ENCODE measurements at regions not wholly inside any gene's neighbourhood (a gene's known extent, or its start where the extent isn't known, plus 50 kb on each side); places are given as distances from the start of the nearest gene placed in this dataset.

GRCh38 chr3:127351775-127352350 is 64.0 kb upstream of the PRR20G start:
- H3K36me3 ChIP-seq: no peaks in the 10 kb centered on the region
- no peak overlapping the region for H3K4me3 ChIP-seq
- H3K4me1 ChIP-seq: no peaks in the 10 kb centered on the region
- no peak overlapping the region for H3K27ac ChIP-seq
- intact Hi-C loops (cut with DNase I; ENCODE audit: low total_unique reads): no loop called here
- H3K27me3 ChIP-seq: no peaks in the 10 kb centered on the region
- no peak for DNase-seq (ENCODE audit: low spot score in 2 of 2)
- H3K9me3 ChIP-seq: peaks cover 6 to 7% of the 10 kb centered on the region in 2 donors
- no peak for TF ChIP-seq POLR2A (IDR thresholded peaks at IDR 0.05)
- no peak for TF ChIP-seq POLR2AphosphoS5 (IDR thresholded peaks at IDR 0.05)
- no peak for TF ChIP-seq CTCF (IDR thresholded peaks at IDR 0.05)

GRCh38 chr3:127351321-127351720 is 63.5 kb upstream of the PRR20G start:
- H3K36me3 ChIP-seq: no peaks in the 10 kb centered on the region
- no peaks in the 10 kb centered on the region for H3K4me1 ChIP-seq
- DNase-seq (ENCODE audit: low spot score in 2 of 2): no peak
- H3K27me3 ChIP-seq: no peaks in the 10 kb centered on the region
- intact Hi-C loops (cut with DNase I; ENCODE audit: low total_unique reads): no loop called here
- H3K4me3 ChIP-seq: no peak overlapping the region
- no peak overlapping the region for H3K27ac ChIP-seq
- TF ChIP-seq POLR2A (IDR thresholded peaks at IDR 0.05) (no peak), POLR2AphosphoS5 (IDR thresholded peaks at IDR 0.05) (no peak), CTCF (IDR thresholded peaks at IDR 0.05) (no peak)
- H3K9me3 ChIP-seq: peaks cover under 1 to 1% of the 10 kb centered on the region in 2 donors

- intact Hi-C loops (cut with DNase I; ENCODE audit: low total_unique reads): no loop called here
- Histone ChIP-seq H3K9me3 (no peaks in the 10 kb centered on the region), H3K4me1 (no peaks in the 10 kb centered on the region), H3K27ac (no peak overlapping the region), H3K4me3 (no peak overlapping the region), H3K27me3 (no peaks in the 10 kb centered on the region), H3K36me3 (no peaks in the 10 kb centered on the region)
- no peak for DNase-seq (ENCODE audit: low spot score in 2 of 2)
- TF ChIP-seq POLR2AphosphoS5 (IDR thresholded peaks at IDR 0.05) (no peak), CTCF (IDR thresholded peaks at IDR 0.05) (no peak), POLR2A (IDR thresholded peaks at IDR 0.05) (no peak)
These were observed 62.6 kb upstream of the PRR20G start for GRCh38 chr3:127350172-127351050.

- Histone ChIP-seq H3K27me3 (no peaks in the 10 kb centered on the region), H3K4me1 (no peaks in the 10 kb centered on the region), H3K36me3 (no peaks in the 10 kb centered on the region), H3K9me3 (no peaks in the 10 kb centered on the region), H3K27ac (no peak overlapping the region), H3K4me3 (no peak overlapping the region)
- no peak for TF ChIP-seq POLR2A (IDR thresholded peaks at IDR 0.05)
- no peak for TF ChIP-seq POLR2AphosphoS5 (IDR thresholded peaks at IDR 0.05)
- no peak for TF ChIP-seq CTCF (IDR thresholded peaks at IDR 0.05)
- no peak for DNase-seq (ENCODE audit: low spot score in 2 of 2)
- intact Hi-C loops (cut with DNase I; ENCODE audit: low total_unique reads): no loop called here
These were observed 61.8 kb upstream of the PRR20G start for GRCh38 chr3:127349501-127350171.

GRCh38 chr3:127342735-127343134 is 54.9 kb upstream of the PRR20G start:
- intact Hi-C loops (cut with DNase I; ENCODE audit: low total_unique reads): no loop called here

More at GRCh38 chr3:127342735-127343134, 54.9 kb upstream of the PRR20G start:
- DNase-seq (ENCODE audit: low spot score in 2 of 2): no peak
- Histone ChIP-seq H3K4me1 (no peaks in the 10 kb centered on the region), H3K27me3 (peaks cover 0 to 18% of the 10 kb centered on the region in 2 donors), H3K4me3 (no peak overlapping the region), H3K27ac (no peak overlapping the region), H3K36me3 (no peaks in the 10 kb centered on the region), H3K9me3 (no peaks in the 10 kb centered on the region)
- TF ChIP-seq CTCF (IDR thresholded peaks at IDR 0.05) (no peak), POLR2AphosphoS5 (IDR thresholded peaks at IDR 0.05) (no peak), POLR2A (IDR thresholded peaks at IDR 0.05) (no peak)

All from breast epithelium (tissue), 4 donors.